ENCODE measurements at regions not wholly inside any gene's neighbourhood (a gene's known extent, or its start where the extent isn't known, plus 50 kb on each side); places are given as distances from the start of the nearest gene placed in this dataset.
"Not testable (repeated sequence)": the region's sequence is repeated elsewhere in the genome, so short reads cannot be mapped to it uniquely, and the experiment has no call there.

DNA sequence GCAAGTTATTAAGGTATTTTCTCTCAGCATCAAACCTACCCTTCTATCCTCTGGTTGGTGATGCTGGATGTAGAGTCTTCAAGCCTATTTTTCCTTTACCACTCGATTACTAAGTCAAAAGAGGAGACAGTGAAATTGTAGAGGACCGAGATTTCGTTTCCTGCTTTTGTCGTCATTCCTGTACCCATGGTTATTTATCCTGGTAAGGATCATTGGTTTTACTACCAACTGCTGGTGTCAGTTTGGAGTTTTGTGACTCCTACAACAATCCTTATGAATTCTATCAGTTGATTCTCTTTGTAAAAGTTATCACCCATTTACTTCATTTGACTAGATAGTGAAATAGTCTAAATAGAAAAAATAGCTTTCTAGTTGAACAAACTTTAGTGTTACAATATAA is 2028.2 kb upstream of the ACO1 start:
- H3F3A ChIP-seq (ENCODE audit: low read depth) = no peaks in the 10 kb centered on the region
- H4K20me1 ChIP-seq (ENCODE audit: insufficient read depth, low read length, poor library complexity, severe bottlenecking) = no peaks in the 10 kb centered on the region
- no peaks in the 10 kb centered on the region for H3K27me3 ChIP-seq (ENCODE audit: insufficient read depth, low read length, poor library complexity, severe bottlenecking)
- no peaks in the 10 kb centered on the region for H3K36me3 ChIP-seq (ENCODE audit: insufficient read depth, low read length)
- no peak overlapping the region for H3K4me2 ChIP-seq (ENCODE audit: low read depth, low read length, poor library complexity, severe bottlenecking)
- no peak overlapping the region for H3K4me3 ChIP-seq (ENCODE audit: low read length, poor library complexity, severe bottlenecking)
- no peak overlapping the region for H3K9ac ChIP-seq (ENCODE audit: low read depth, low read length, poor library complexity, severe bottlenecking)
- no peaks in the 10 kb centered on the region for H3K9me2 ChIP-seq (replicated peaks; ENCODE audit: low read depth, low read length)
- no peaks in the 10 kb centered on the region for H3K4me1 ChIP-seq (ENCODE audit: insufficient read depth, low read length, poor library complexity, severe bottlenecking)
- H3K9me3 ChIP-seq (ENCODE audit: insufficient read depth, low read depth, low read length) = no peaks in the 10 kb centered on the region
- H3K79me2 ChIP-seq (ENCODE audit: insufficient read depth, low read length) = no peaks in the 10 kb centered on the region
- H2AFZ ChIP-seq (ENCODE audit: low read length) = no peak overlapping the region
- TF ChIP-seq EZH2phosphoT487 (IDR thresholded peaks at IDR 0.05; ENCODE audit: borderline replicate concordance) = no peak

DNA sequence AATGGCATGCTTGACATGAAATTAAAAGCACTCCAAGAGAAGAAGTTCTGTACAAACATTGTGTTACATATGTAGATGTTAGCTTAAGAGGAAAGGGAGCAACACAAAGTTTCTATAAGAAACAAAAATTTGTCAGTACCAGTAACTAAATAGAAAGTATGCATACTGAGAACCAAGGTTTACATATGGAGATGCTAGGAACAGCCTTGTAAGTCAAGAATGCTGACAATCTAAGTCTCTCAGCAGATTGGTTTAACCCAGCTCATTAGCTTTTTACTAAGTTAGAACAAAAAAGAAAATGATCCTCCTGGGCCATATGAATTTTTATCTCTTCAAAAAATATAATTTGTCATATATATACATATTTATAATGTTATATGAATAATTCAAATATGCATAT is 2022.1 kb upstream of the ACO1 start:
- Histone ChIP-seq H3K9ac (ENCODE audit: low read depth, low read length, poor library complexity, severe bottlenecking) (no peak overlapping the region), H3K79me2 (ENCODE audit: insufficient read depth, low read length) (no peaks in the 10 kb centered on the region), H3F3A (ENCODE audit: low read depth) (no peaks in the 10 kb centered on the region), H4K20me1 (ENCODE audit: insufficient read depth, low read length, poor library complexity, severe bottlenecking) (no peaks in the 10 kb centered on the region), H3K36me3 (ENCODE audit: insufficient read depth, low read length) (no peaks in the 10 kb centered on the region), H3K4me2 (ENCODE audit: low read depth, low read length, poor library complexity, severe bottlenecking) (no peak overlapping the region), H3K4me1 (ENCODE audit: insufficient read depth, low read length, poor library complexity, severe bottlenecking) (no peaks in the 10 kb centered on the region), H3K9me2 (replicated peaks; ENCODE audit: low read depth, low read length) (no peaks in the 10 kb centered on the region), H2AFZ (ENCODE audit: low read length) (no peak overlapping the region), H3K4me3 (ENCODE audit: low read length, poor library complexity, severe bottlenecking) (no peak overlapping the region), H3K9me3 (ENCODE audit: insufficient read depth, low read depth, low read length) (no peaks in the 10 kb centered on the region), H3K27me3 (ENCODE audit: insufficient read depth, low read length, poor library complexity, severe bottlenecking) (no peaks in the 10 kb centered on the region)
- TF ChIP-seq, protein P1, sequence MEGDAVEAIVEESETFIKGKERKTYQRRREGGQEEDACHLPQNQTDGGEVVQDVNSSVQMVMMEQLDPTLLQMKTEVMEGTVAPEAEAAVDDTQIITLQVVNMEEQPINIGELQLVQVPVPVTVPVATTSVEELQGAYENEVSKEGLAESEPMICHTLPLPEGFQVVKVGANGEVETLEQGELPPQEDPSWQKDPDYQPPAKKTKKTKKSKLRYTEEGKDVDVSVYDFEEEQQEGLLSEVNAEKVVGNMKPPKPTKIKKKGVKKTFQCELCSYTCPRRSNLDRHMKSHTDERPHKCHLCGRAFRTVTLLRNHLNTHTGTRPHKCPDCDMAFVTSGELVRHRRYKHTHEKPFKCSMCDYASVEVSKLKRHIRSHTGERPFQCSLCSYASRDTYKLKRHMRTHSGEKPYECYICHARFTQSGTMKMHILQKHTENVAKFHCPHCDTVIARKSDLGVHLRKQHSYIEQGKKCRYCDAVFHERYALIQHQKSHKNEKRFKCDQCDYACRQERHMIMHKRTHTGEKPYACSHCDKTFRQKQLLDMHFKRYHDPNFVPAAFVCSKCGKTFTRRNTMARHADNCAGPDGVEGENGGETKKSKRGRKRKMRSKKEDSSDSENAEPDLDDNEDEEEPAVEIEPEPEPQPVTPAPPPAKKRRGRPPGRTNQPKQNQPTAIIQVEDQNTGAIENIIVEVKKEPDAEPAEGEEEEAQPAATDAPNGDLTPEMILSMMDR (conservative IDR thresholded peaks at IDR 0.05; ENCODE audit: low read length) = no peak
- no peak for TF ChIP-seq EZH2phosphoT487 (IDR thresholded peaks at IDR 0.05; ENCODE audit: borderline replicate concordance)

DNA sequence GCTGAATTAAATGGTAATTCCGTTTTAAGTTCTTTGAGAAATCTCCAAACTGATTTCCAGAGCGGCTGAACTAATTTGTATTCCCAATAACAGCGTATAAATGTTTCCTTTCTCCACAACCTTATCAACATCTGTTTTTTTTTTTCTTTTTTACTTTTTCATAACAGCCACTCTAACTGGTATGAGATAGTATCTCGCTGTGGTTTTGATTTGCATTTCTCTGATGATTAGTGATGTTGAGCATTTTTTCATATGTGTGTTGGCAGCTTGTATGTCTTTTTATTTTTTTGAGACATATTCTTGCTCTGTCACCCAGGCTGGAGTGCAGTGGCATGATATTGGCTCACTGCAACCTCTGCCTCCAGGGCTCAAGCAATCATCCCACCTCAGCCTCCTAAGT is 2018.3 kb upstream of the ACO1 start:
- H3K79me2 ChIP-seq (ENCODE audit: insufficient read depth, low read length); H3K9me2 ChIP-seq (replicated peaks; ENCODE audit: low read depth, low read length); H3K27me3 ChIP-seq (ENCODE audit: insufficient read depth, low read length, poor library complexity, severe bottlenecking); H3K9me3 ChIP-seq (ENCODE audit: insufficient read depth, low read depth, low read length); H3K4me1 ChIP-seq (ENCODE audit: insufficient read depth, low read length, poor library complexity, severe bottlenecking); H3K9ac ChIP-seq (ENCODE audit: low read depth, low read length, poor library complexity, severe bottlenecking); H3K36me3 ChIP-seq (ENCODE audit: insufficient read depth, low read length); H3F3A ChIP-seq (ENCODE audit: low read depth); H3K4me2 ChIP-seq (ENCODE audit: low read depth, low read length, poor library complexity, severe bottlenecking); H3K4me3 ChIP-seq (ENCODE audit: low read length, poor library complexity, severe bottlenecking); H2AFZ ChIP-seq (ENCODE audit: low read length); H4K20me1 ChIP-seq (ENCODE audit: insufficient read depth, low read length, poor library complexity, severe bottlenecking): not testable (repeated sequence)

DNA sequence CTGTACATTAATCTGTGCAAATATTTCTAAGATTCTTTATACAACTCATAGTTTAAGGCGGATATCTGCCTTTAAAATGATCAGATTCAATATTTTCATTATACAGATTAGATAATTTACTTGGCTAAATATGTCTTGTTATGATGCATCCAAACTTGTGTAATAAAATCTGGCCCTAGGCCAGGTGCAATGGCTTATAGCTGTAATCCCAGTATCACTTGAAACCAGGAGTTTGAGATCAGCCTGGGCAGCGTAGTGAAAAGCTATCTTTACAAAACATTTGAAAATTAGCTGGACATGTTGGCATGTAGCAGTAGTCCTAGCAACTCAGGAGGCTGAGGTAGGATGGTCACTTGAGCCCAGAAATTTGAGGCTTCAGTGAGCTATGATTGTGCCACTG is 2002.2 kb upstream of the ACO1 start:
- H3K9ac ChIP-seq (ENCODE audit: low read depth, low read length, poor library complexity, severe bottlenecking) = no peak overlapping the region
- no peaks in the 10 kb centered on the region for H3F3A ChIP-seq (ENCODE audit: low read depth)
- no peaks in the 10 kb centered on the region for H3K4me1 ChIP-seq (ENCODE audit: insufficient read depth, low read length, poor library complexity, severe bottlenecking)
- no peaks in the 10 kb centered on the region for H3K9me3 ChIP-seq (ENCODE audit: insufficient read depth, low read depth, low read length)
- no peaks in the 10 kb centered on the region for H3K79me2 ChIP-seq (ENCODE audit: insufficient read depth, low read length)
- no peak for TF ChIP-seq EZH2phosphoT487 (IDR thresholded peaks at IDR 0.05; ENCODE audit: borderline replicate concordance)
- TF ChIP-seq, protein P1 (conservative IDR thresholded peaks at IDR 0.05; ENCODE audit: low read length) = no peak
- H3K9me2 ChIP-seq (replicated peaks; ENCODE audit: low read depth, low read length) = no peaks in the 10 kb centered on the region
- no peaks in the 10 kb centered on the region for H3K27me3 ChIP-seq (ENCODE audit: insufficient read depth, low read length, poor library complexity, severe bottlenecking)
- no peaks in the 10 kb centered on the region for H3K36me3 ChIP-seq (ENCODE audit: insufficient read depth, low read length)
- no peak overlapping the region for H2AFZ ChIP-seq (ENCODE audit: low read length)
- no peak overlapping the region for H3K4me3 ChIP-seq (ENCODE audit: low read length, poor library complexity, severe bottlenecking)
- H3K4me2 ChIP-seq (ENCODE audit: low read depth, low read length, poor library complexity, severe bottlenecking) = no peak overlapping the region
- H4K20me1 ChIP-seq (ENCODE audit: insufficient read depth, low read length, poor library complexity, severe bottlenecking) = no peaks in the 10 kb centered on the region

Measured in Loucy (cell line).